ENCODE measurements at regions not wholly inside any gene's neighbourhood (a gene's known extent, or its start where the extent isn't known, plus 50 kb on each side); places are given as distances from the start of the nearest gene placed in this dataset.

DNA sequence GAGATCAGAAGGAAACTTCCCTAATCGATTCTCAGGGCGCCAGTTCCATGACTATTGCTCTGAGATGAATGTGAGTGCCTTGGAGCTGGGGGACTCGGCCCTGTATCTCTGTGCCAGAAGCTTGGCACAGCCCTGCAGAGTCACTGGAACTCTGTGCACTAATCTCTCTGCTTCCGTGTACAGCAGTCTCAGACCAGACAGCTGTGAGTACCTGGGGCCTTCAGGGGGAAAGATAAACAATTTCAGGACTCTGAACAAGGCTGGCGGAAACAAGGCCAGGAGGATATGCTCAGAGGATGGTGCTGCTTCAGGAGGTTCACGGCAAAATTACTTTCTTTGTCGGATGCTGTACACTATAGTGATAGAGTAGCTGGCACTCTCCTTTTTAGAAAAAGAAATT is 131.7 kb upstream of the PRSS58 start:
- DNase-seq, result no peak

DNA sequence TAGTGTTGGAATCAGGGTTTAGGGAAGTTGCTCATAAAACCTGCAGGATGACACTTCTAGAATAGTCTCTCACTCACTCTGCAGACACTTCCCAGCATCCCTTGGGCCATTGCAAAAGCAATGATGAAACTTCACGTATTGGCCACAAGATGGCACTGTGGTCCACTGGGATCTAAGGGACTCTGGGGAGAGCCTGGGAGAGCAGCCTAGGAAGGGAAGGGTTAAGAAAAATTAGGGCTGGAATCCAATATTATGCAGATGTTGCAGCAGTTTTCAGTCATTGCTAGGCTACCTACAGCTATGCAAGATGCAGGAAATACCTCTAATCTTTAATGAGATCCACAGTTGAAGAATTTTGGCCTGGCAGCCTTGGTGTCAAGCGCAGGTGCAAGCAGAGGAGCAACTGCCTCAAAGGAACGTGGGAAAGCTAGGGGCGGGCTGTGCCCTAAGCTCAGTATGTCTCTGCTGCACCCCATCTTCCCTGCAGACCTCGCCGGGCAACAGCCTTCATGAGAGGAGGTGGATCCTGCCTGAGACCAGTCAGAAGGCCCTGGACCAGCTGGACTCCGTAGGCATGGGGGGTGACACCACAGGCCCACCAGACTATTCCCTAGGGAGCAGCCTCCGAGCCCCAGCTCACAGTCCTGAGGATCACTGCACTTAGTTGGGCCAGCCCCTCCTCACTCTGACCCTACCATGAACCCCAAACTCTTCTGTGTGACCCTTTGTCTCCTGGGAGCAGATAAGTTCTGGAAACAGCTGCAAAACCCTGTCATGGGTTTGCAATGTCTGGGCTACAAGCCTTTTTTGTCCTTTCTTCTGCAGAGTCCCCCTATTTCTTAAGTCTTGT is 127.9 kb upstream of the PRSS58 start:
- peak; percentile 8 for DNase-seq

DNA sequence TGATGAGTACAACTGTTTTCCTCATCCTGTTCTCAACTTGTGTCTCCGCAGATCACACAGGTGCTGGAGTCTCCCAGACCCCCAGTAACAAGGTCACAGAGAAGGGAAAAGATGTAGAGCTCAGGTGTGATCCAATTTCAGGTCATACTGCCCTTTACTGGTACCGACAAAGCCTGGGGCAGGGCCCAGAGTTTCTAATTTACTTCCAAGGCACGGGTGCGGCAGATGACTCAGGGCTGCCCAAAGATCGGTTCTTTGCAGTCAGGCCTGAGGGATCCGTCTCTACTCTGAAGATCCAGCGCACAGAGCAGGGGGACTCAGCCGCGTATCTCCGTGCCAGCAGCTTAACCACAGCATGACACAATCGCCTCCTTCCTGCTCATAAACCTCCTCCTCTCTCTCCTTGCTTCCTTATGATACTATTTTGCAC is 126.7 kb upstream of the PRSS58 start:
- DNase-seq, result no peak

DNA sequence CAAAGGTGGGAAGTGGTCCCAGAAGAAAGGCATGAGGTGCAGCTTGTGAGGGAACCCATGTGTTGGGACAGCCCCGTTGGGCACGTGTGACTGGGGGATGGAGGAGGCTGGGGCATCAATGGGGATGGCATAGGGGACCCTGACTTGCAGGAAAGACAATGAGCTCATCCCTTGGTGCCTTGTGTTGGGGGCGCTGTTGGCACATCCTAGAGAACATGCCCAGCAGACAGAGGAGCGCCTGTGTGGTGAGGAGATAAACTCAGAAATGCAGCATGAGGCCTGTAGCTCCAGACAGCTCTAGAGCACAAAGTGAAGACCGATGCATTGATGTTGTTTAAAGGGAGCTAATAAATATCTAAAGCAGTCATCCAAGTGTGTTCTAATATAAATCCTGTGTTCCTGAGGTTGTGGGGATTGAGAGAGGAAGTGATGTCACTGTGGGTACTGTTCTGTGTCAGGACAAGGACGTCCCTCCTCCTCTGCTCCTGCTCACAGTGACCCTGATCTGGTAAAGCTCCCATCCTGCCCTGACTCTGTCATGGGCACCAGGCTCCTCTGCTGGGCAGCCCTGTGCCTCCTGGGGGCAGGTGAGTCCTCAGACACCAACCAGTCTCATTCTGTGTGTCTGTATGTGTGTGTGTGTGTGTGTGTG is 126.1 kb upstream of the PRSS58 start:
- no peak for DNase-seq

DNA sequence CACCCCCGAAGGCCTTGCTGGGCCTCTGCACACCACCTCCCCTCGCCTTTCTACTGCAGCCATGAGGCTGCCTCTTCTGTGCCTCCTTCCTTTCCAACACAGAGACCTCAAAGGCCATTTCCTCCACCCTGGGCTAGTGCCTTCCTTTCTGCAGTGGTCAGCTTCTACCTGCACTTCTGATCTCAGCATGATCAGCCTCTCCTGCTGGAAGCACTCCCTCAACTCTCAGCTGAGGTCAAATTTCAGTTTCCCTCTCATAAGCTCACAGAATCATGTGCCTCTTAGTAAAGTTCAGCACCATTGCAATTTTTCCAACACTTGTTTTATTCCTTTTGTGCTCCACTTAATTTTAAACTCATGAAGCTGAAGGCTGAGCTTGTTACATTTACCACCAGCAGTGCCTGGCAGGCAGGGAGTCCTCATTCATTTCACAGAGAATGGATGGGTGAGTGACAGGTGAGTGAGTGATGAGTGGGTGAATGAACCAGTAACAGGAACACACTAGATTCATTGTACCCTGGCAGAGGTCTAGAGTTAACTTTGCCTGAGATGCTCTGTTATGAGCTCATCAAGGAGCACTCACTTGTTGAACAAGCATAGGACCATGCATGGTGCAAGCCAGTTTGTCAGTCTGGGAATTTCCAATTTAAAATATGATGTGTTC is 124.0 kb upstream of the PRSS58 start:
- DNase-seq, result no peak

DNA sequence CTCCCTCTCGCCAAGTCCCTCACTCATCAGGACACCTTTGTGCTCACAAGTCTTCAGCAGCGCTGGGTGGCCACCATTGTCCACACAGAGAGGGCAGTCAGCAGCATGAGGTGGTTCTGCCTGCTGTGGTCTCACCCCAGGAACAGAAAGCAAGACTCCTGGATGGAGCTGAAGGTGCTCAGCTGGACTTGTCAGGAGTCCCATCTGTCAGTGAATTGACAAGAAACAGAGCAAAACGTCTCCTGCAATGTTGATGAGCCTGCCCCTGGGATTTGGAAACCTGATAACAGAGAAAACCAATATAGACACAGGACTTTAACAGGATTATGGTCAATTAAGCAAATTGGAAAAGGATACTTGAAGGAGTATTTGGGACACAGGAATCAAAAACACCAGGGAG is 122.2 kb upstream of the PRSS58 start:
- no peak for DNase-seq

DNA sequence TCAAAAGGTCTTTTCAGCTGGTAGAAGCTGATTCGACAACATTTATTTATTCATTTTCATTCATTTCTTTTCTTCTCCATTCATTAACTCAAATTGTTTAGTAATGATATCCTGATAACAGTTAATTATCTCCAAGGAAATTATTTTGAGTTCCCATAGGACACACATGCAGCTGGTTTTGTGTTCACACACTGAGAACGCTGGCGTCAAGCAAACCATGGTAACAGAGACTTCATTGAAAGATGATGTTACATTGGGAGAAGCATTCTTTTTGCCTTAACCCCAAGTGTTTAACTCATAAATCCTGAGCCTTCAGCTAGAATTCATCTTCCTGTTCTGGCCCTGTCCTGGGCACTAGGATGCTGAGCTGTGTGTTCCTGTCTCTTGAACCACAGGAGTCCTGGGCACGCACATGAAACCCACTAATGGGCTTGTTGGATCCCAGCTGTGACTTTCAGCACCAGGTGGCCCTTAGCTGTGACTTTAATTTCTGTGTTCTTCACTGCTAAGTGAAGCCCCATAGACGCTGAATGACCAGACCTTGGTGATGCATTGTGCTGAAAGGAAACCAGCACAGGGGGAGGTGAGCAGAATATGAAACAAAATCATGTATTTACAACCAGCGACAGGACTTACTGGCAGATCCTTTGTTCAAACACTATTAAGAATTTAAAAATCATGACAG is 121.5 kb upstream of the PRSS58 start:
- no peak for DNase-seq

DNA sequence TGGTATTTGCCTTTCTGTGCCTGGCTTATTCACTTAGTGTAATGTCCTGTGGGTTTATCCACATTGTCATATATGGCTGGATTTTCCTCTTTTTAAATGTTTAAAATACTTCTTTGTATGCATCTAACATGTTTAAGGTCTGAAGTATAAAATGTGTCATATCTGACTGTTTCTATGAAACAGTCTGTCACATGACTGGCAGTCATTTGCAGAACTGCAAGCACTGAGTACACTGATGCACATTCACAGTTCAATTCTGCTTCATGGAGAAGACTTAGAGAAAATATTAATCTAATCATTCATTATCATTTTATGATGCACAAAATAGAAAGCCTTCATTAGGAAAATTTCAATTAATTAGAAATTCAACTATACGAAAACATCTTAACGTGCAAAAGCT is 119.7 kb upstream of the PRSS58 start:
- DNase-seq, result no peak

DNA sequence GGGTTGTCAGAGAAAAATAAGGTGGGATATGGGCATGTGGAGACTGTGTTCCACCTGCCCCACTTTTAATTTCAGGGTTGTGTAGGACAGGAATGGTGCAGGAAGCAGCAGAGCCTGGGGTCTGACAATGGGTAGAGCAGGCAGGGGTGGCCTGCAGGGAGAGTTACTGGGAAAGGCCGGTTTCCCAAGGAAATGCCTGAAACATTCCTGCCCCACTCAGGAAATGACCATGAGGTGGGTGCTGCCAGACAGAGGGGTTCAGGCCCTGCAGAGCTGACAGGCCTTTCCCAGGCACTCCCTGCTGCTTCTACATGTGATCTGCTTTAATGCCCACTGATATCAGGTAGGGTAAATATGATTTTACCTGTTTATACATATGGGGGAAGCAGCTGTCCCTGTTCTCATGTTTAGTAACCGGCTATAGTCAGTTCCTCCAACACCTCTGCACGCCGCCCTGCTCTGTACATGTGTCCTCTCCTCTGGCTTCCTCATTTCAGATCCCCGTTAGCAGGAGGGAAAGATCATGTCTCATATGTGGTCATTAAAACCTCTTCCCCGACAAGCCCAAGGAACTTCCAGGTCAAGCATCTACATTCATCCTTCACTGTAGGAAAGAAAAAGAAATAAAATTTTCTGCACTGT is 118.6 kb upstream of the PRSS58 start:
- no peak for DNase-seq

DNA sequence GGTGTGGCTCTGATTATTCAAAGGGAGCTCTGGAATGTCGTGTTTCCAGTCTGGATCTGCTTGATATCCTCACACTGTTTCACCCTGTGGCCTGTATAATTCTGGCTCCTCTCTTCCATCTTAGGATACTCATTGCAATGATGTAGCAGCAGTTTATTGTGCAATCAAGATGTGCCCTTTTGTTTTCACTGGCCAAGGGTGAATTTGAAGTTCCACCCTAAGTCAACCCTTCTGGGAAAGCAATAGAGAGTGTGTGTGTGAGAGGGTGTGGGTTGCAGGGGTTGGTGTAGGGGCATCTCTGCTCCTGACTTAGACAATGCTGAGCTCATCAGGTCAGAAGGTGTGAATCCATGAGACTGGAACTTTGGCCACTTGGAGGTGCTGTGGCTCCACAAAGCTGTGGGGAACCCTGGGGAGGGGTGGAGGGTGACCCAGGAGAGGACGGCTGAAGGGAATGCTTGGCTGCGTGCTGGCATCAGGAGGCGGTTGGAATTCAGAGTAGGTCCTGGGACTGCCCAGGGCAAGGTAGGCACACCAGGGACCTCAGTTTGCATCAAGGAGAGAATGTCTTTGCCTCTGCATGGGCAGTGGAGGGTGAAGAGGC is 118.0 kb upstream of the PRSS58 start:
- DNase-seq, result no peak

DNA sequence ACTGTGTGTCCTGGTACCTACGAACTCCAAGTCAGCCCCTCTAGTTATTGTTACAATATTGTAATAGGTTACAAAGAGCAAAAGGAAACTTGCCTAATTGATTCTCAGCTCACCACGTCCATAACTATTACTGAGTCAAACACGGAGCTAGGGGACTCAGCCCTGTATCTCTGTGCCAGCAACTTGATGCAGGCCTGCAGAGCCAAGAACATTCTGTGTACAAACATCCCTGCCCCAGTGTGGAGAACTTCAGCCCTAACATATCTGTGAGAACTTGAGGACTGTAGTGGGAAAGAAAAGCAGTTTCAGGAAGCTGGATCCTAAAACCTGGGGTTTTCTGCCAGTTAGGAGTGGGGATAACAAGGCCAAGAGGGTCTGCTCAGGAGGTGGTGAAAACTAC is 114.9 kb upstream of the PRSS58 start:
- DNase-seq, result no peak

DNA sequence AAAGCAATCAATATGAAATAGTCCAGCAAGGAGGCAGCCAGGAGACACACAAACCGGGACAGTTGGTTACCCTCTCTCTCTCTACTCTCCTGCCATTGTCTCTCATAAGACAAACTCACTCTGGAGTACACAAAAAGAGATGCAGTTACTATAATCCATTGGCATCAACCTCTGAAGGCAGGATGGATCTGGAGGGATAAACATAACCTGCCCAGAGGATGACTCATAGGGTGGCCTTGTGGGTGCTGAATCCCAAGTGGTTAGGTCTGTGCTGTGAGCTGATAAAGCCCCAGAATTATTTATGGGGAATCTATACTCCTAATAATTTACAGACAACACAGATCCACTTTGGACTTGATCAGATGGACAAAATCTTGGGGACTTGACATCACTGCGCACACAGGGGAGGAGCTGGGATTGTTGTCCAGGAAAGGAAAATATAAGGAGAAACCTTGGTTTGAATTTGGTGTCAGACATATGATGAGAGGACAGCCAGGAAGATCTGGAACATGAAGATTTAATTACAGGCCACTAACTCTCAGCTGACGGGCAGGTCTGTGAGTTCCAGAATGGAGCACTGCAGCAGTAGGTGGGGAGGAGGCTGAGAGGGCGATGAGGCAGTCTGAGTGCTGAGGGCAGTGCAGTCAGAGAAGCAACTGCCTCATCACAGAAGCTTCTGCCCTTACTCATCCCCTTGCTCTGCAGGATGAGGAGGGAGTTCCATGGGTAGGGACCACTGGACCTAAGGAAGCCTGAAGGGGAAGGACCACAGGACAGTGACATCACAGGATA is 113.9 kb upstream of the PRSS58 start:
- no peak for DNase-seq

DNA sequence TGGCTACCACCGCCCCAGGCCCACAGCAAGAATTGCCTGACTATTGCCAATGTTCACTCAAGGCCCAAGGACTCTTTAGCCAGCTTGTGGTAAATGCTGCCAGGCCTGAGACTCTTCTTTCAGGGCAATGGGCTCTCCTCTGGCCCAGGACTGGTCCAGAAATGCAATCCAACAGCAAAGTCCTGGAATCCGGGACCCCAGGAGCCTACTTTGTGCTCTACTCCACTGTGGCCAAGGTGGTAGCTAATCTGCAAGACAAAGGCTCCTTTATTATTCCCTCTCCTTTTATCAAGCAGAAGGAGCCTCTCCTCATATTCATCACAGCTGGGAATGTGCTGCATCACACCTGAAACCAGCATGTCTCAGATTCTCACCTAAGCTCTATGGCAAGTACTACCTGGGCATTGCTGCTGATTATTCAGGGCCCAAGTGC is 107.6 kb upstream of the PRSS58 start:
- no peak for DNase-seq

DNA sequence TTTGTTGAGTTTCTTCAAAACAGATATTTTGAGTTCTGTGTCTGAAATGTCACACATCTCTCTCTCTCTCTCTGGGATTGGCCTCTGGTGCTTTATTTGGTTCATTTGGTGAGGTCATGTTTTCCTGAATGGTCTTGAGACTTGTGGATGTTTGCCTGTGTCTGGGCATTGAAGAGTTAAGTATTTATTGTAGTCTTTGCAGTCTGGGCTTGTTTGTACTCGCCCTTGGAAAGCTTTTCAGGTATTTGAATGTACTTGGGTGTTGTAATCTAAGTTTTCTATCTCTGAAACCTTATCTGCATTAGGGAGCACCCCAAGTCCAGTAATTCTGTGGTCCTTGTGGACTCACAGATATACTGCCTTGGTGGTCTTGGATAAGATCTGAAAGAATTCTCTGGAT is 106.7 kb upstream of the PRSS58 start:
- no peak for DNase-seq

DNA sequence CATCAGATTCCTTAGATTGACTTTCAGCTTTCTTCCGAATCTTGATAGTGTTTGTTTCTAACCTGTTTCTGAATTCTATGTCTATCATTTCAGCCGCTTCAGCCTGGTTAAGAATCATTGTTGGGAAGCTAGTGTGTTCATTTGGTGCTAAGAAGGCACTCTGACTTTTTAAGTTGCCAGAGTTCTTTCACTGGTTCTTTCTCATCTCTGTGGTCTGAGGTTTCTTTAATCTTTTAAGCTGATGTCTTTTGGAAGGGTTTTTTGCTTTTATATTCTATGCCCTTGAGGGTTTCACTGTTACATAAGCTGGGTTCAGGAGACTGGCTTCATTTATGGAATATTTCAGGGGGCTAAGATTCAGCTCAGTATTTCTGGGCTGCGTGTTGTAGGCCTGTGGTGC is 104.5 kb upstream of the PRSS58 start:
- no peak for DNase-seq

DNA sequence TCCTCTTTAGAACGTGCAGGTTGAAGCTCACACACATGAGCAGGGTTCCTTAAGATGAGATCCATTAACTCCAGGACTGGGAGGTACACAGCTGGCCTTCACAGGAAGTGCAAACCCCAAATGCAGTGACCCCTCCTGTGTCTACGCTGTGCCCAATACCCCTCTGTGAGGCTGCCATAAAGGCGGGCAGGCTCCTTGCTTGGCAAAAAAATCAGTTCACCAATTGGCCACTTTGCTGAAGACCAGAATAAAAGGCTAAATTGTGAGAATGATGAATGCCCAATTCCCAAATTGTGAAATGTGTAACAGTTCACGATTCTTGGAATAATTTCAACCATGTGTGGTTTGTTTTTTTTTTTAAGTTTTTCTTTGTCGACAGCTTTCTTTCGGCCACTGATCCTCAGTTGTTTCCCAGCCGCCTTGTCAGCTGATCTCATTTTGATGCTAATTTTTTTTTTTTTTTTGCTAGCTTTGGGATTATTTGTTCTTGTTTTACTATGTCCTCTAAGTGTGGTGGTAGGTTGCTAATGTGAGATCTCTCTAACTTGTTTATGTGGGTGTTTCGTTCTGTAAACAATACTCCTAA is 101.9 kb upstream of the PRSS58 start:
- DNase-seq, result no peak

DNA sequence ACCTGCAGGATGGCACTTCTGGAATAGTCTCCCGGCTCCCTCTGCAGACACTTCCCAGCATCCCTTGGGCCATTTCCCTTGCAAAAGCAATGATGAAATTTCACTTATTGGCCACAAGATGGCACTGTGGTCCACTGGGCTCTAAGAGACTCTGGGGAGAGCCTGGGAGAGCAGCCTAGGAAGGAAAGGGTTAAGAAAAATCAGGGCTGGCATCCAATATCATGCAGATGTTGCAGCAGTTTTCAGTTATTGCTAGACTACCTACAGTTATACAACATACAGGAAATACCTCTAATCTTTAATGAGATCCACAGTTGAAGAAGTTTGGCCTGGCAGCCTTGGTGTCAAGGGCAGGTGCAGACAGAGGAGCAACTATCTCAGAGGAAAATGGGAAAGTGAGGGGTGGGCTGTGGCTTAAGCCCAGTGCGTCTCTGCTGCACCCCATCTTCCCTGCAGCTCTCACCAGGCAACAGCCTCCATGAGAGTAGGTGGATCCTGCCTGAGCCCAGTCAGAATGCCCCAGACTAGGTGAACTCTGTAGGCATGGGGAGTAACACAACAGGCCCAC is 100.2 kb upstream of the PRSS58 start:
- no peak for DNase-seq

DNA sequence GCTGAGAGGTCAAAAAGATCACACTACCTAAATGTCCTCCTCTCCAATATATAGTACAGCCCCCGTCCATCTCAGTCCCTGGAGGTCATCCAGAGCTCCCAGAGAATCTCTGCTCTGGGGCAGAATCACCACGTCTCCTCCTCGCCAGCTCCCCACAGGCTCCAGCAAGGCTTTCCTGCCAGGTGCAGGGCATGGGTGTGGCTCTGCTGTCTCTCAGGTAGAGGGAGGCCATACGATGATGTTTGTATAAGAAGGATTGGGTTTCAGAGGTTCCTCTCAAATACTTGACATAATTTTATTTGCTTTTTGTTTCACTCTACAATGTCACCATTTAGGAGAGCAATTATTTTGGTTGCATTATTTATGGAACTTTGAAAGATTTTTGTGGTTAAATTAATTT is 98.3 kb upstream of the PRSS58 start:
- no peak for DNase-seq

DNA sequence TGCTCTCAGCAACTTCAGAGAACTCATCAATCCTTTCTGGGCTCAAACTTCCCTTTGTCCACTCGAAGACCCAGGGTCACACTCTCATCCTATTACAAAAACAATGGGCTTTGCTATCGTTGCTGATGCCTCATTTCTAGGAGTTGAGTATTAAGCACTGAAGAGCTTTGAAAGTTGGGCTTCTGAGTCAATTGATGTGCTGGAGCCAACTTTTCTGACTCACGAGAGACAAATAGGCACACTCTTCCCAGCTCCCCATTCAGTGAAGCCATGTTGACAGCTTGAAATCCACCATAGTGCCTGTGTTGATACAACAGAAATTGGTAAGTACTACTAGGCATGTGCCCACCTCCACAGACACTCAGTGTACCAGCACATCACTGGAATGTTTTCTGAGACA is 97.5 kb upstream of the PRSS58 start:
- DNase-seq, result no peak

DNA sequence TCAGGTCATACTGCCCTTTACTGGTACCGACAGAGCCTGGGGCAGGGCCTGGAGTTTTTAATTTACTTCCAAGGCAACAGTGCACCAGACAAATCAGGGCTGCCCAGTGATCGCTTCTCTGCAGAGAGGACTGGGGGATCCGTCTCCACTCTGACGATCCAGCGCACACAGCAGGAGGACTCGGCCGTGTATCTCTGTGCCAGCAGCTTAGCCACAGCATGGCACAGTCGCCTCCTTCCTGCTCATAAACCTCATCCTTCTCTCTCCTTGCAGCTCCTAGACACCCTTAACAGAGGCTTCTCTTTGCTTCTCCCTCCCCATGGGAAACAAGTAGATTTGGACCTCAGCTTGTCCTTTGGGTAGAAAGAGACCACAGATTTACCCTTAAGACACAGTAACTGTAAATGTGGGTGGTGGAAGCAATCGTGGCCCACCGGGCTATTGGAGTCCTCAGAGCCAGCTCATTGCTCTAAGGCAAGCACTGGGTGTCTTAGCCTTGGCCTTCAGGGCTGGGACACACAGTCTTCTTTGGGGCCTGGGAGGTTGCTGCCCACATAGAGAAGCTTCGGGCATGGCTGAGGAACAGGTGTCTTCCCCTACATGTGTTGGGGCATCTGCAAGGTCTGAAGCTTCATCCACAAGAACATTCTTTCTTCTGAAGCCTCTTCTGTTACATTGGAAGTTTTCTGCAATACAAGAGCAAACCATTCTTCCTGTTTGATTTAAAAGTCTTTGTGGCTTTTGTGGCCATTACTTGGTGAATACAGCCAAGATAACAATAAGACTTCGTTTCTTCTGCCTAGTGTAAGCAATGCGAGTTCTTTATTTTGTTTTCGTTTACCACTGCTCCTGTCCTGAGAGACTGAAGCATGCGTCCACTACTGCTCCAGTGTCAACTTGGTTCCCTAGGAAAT is 95.5 kb upstream of the PRSS58 start:
- DNase-seq, result no peak
